ENCODE measurements at regions not wholly inside any gene's neighbourhood (a gene's known extent, or its start where the extent isn't known, plus 50 kb on each side); places are given as distances from the start of the nearest gene placed in this dataset.

- Histone ChIP-seq H3K36me3 (ENCODE audit: control insufficient read depth, insufficient read depth, low read length) (no peaks in the 10 kb centered on the region), H3K4me3 (ENCODE audit: low read depth, low read length) (no peak overlapping the region), H3K27me3 (ENCODE audit: control insufficient read depth, insufficient read depth, low read length) (no peaks in the 10 kb centered on the region)
- TF ChIP-seq, protein P1, sequence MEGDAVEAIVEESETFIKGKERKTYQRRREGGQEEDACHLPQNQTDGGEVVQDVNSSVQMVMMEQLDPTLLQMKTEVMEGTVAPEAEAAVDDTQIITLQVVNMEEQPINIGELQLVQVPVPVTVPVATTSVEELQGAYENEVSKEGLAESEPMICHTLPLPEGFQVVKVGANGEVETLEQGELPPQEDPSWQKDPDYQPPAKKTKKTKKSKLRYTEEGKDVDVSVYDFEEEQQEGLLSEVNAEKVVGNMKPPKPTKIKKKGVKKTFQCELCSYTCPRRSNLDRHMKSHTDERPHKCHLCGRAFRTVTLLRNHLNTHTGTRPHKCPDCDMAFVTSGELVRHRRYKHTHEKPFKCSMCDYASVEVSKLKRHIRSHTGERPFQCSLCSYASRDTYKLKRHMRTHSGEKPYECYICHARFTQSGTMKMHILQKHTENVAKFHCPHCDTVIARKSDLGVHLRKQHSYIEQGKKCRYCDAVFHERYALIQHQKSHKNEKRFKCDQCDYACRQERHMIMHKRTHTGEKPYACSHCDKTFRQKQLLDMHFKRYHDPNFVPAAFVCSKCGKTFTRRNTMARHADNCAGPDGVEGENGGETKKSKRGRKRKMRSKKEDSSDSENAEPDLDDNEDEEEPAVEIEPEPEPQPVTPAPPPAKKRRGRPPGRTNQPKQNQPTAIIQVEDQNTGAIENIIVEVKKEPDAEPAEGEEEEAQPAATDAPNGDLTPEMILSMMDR (IDR thresholded peaks at IDR 0.05; ENCODE audit: insufficient read depth, low read length, severe bottlenecking), result no peak
- FAIRE-seq (peak; percentile 90), DNase-seq (ENCODE audit: low read depth) (peak; percentile 99)
Measured at GRCh38 chr7:10802526-10802925, 171.1 kb upstream of the PHF14 start.

- TF ChIP-seq, protein P1 (IDR thresholded peaks at IDR 0.05; ENCODE audit: insufficient read depth, low read length, severe bottlenecking), result no peak
- DNase-seq (ENCODE audit: low read depth) (no peak), FAIRE-seq (no peak)
- Histone ChIP-seq H3K27me3 (ENCODE audit: control insufficient read depth, insufficient read depth, low read length) (no peaks in the 10 kb centered on the region), H3K4me3 (ENCODE audit: low read depth, low read length) (no peak overlapping the region), H3K36me3 (ENCODE audit: control insufficient read depth, insufficient read depth, low read length) (no peaks in the 10 kb centered on the region)
Measured at GRCh38 chr7:10803720-10804119, 170.0 kb upstream of the PHF14 start.

DNA sequence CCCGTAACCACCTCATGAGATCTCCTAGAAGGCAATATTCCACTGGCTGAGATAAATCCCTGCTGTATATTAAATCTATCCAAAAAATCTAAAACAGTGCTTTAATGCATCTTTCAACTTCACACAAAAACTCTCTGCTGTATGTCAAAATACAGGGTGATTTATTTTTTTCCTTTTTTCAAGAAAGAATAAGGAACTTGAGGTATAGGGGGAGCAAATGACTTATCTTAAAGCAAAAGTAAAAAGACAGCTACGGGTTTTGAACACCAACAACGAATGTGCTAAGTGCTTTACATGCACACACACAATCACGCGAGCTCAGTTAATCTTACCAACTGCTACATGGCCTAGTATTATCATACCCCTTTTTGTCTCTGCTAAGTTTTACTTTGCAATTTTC, 168.9 kb upstream of the PHF14 start:
- no peaks in the 10 kb centered on the region for H3K36me3 ChIP-seq (ENCODE audit: control insufficient read depth, insufficient read depth, low read length)
- no peaks in the 10 kb centered on the region for H3K27me3 ChIP-seq (ENCODE audit: control insufficient read depth, insufficient read depth, low read length)
- no peak for FAIRE-seq
- DNase-seq (ENCODE audit: low read depth), result no peak
- no peak overlapping the region for H3K4me3 ChIP-seq (ENCODE audit: low read depth, low read length)
- TF ChIP-seq, protein P1 (IDR thresholded peaks at IDR 0.05; ENCODE audit: insufficient read depth, low read length, severe bottlenecking), result no peak

DNA sequence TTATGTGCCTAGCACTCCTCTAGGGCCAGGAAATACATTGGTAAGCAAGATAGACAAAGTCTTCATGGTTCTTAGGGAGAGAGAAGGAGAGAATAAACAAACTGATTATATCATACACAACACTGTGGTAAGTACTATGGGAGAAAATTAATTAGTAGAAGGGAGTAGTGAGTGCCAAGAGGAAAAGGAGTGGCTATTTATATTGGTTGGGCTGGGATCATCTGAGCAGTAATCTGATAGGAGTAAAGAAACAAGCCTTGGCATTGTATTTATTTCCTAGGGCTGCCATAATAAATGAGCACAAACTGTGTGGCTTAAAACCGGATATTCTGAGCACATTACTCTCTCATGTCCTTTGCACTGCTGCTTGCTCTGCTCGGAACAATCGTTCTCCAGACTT, 158.1 kb upstream of the PHF14 start:
- DNase-seq (ENCODE audit: low read depth) (peak; percentile 13), FAIRE-seq (no peak)
- TF ChIP-seq, protein P1 (IDR thresholded peaks at IDR 0.05; ENCODE audit: insufficient read depth, low read length, severe bottlenecking), result no peak
- no peaks in the 10 kb centered on the region for H3K27me3 ChIP-seq (ENCODE audit: control insufficient read depth, insufficient read depth, low read length)
- no peaks in the 10 kb centered on the region for H3K36me3 ChIP-seq (ENCODE audit: control insufficient read depth, insufficient read depth, low read length)
- no peak overlapping the region for H3K4me3 ChIP-seq (ENCODE audit: low read depth, low read length)

DNA sequence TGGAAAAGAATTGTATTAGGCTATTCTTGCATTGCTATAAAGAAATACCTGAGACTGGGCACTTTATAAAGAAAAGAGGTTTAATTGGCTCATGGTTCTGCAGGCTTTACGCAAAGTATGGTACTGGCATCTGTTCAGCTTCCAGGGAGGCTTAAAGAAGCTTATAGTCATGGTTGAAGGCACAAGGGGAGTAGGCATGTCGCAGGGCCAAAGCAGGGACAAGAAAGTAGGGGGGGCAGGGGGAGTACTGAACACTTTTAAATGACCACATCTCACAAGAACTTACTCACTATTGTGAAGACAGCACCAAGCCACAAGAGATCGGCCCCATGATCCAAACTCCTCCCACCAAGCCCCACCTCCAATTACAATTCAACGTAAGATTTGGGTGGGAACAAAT, 152.5 kb upstream of the PHF14 start:
- H3K27me3 ChIP-seq (ENCODE audit: control insufficient read depth, insufficient read depth, low read length), result no peaks in the 10 kb centered on the region
- FAIRE-seq (no peak), DNase-seq (ENCODE audit: low read depth) (no peak)
- H3K36me3 ChIP-seq (ENCODE audit: control insufficient read depth, insufficient read depth, low read length), result no peaks in the 10 kb centered on the region
- H3K4me3 ChIP-seq (ENCODE audit: low read depth, low read length), result no peak overlapping the region
- TF ChIP-seq, protein P1 (IDR thresholded peaks at IDR 0.05; ENCODE audit: insufficient read depth, low read length, severe bottlenecking), result no peak

GRCh38 chr7:10824154-10824553, 149.5 kb upstream of the PHF14 start:
- TF ChIP-seq, protein P1 (IDR thresholded peaks at IDR 0.05; ENCODE audit: insufficient read depth, low read length, severe bottlenecking), result no peak
- DNase-seq (ENCODE audit: low read depth), result no peak
- FAIRE-seq, result no peak
- no peak overlapping the region for H3K4me3 ChIP-seq (ENCODE audit: low read depth, low read length)
- no peaks in the 10 kb centered on the region for H3K36me3 ChIP-seq (ENCODE audit: control insufficient read depth, insufficient read depth, low read length)
- H3K27me3 ChIP-seq (ENCODE audit: control insufficient read depth, insufficient read depth, low read length), result no peaks in the 10 kb centered on the region
